ENCODE measurements at regions not wholly inside any gene's neighbourhood (a gene's known extent, or its start where the extent isn't known, plus 50 kb on each side); places are given as distances from the start of the nearest gene placed in this dataset.

GRCh38 chr5:109989994-109990722 lies 300.4 kb downstream of the MAN2A1 start:
- Histone ChIP-seq H2AFZ (no peak overlapping the region), H4K20me1 (ENCODE audit: insufficient read depth, poor library complexity, severe bottlenecking) (no peaks in the 10 kb centered on the region), H3K4me2 (peak overlapping the region; percentile 64), H3K36me3 (replicated peaks; ENCODE audit: insufficient read depth, low read depth) (no peaks in the 10 kb centered on the region), H3K27ac (peak overlapping the region; percentile 74), H3K9me2 (replicated peaks; ENCODE audit: insufficient read depth) (no peaks in the 10 kb centered on the region), H3K4me1 (ENCODE audit: insufficient read depth) (peaks cover 21% of the 10 kb centered on the region), H3K27me3 (no peaks in the 10 kb centered on the region), H3K79me2 (no peaks in the 10 kb centered on the region), H3K4me3 (no peak overlapping the region), H3K9me3 (ENCODE audit: low read depth) (peaks cover 4% of the 10 kb centered on the region)
- peak; percentile 57 for DNase-seq (ENCODE audit: low spot score)
- TF ChIP-seq EZH2phosphoT487 (IDR thresholded peaks at IDR 0.05; ENCODE audit: low read depth, severe bottlenecking, unreplicated experiment) = no peak
- TF ChIP-seq EZH2 (IDR thresholded peaks at IDR 0.05; ENCODE audit: borderline replicate concordance) = no peak
- TF ChIP-seq CTCF (IDR thresholded peaks at IDR 0.05; ENCODE audit: poor library complexity) = no peak
- WGBS (ENCODE audit: low lambda C conversion rate, missing lambda C conversion rate) = 61% methylated on average over 4 of the region's 4 CpGs

- Histone ChIP-seq H3K36me3 (replicated peaks; ENCODE audit: insufficient read depth, low read depth) (no peaks in the 10 kb centered on the region), H3K79me2 (no peaks in the 10 kb centered on the region), H3K9me2 (replicated peaks; ENCODE audit: insufficient read depth) (no peaks in the 10 kb centered on the region), H3K9me3 (ENCODE audit: low read depth) (peaks cover 4% of the 10 kb centered on the region), H4K20me1 (ENCODE audit: insufficient read depth, poor library complexity, severe bottlenecking) (no peaks in the 10 kb centered on the region), H3K27me3 (no peaks in the 10 kb centered on the region), H3K4me1 (ENCODE audit: insufficient read depth) (peaks cover 21% of the 10 kb centered on the region), H3K4me3 (no peak overlapping the region), H3K4me2 (peak overlapping the region; percentile 64), H2AFZ (peak overlapping the region; percentile 9), H3K27ac (peak overlapping the region; percentile 74)
- TF ChIP-seq EZH2 (IDR thresholded peaks at IDR 0.05; ENCODE audit: borderline replicate concordance) (no peak), EZH2phosphoT487 (IDR thresholded peaks at IDR 0.05; ENCODE audit: low read depth, severe bottlenecking, unreplicated experiment) (no peak), CTCF (IDR thresholded peaks at IDR 0.05; ENCODE audit: poor library complexity) (no peak)
- WGBS (ENCODE audit: low lambda C conversion rate, missing lambda C conversion rate) = 64% methylated on average over 2 of the region's 2 CpGs
- no peak for DNase-seq (ENCODE audit: low spot score)
These were observed 301.1 kb downstream of the MAN2A1 start for GRCh38 chr5:109990723-109991359.

GRCh38 chr5:109992264-109992915 lies 302.7 kb downstream of the MAN2A1 start:
- H4K20me1 ChIP-seq (ENCODE audit: insufficient read depth, poor library complexity, severe bottlenecking) = no peaks in the 10 kb centered on the region
- H3K9me2 ChIP-seq (replicated peaks; ENCODE audit: insufficient read depth) = no peaks in the 10 kb centered on the region
- H2AFZ ChIP-seq = no peak overlapping the region
- peaks cover 4% of the 10 kb centered on the region for H3K9me3 ChIP-seq (ENCODE audit: low read depth)
- H3K36me3 ChIP-seq (replicated peaks; ENCODE audit: insufficient read depth, low read depth) = no peaks in the 10 kb centered on the region
- WGBS (ENCODE audit: low lambda C conversion rate, missing lambda C conversion rate) = 80% methylated on average over 9 of the region's 9 CpGs
- H3K4me1 ChIP-seq (ENCODE audit: insufficient read depth) = peaks cover 27% of the 10 kb centered on the region
- H3K4me2 ChIP-seq = no peak overlapping the region
- no peak for TF ChIP-seq EZH2phosphoT487 (IDR thresholded peaks at IDR 0.05; ENCODE audit: low read depth, severe bottlenecking, unreplicated experiment)
- no peak for TF ChIP-seq EZH2 (IDR thresholded peaks at IDR 0.05; ENCODE audit: borderline replicate concordance)
- TF ChIP-seq CTCF (IDR thresholded peaks at IDR 0.05; ENCODE audit: poor library complexity) = no peak
- peak overlapping the region; percentile 74 for H3K27ac ChIP-seq
- H3K4me3 ChIP-seq = no peak overlapping the region
- no peaks in the 10 kb centered on the region for H3K27me3 ChIP-seq
- no peak for DNase-seq (ENCODE audit: low spot score)
- no peaks in the 10 kb centered on the region for H3K79me2 ChIP-seq

Measured in hepatocyte (in vitro differentiated cells).